SU-DHL-6 (cell line): ENCODE measurements at regions not wholly inside any gene's neighbourhood (a gene's known extent, or its start where the extent isn't known, plus 50 kb on each side); places are given as distances from the start of the nearest gene placed in this dataset.

ENCODE experiments used
- H2AFZ ChIP-seq: fragments of 200-600 bp; sonication (generic); 2 replicates; pipeline ENCODE4 v1.6.1; 2014; ENCODE audit warnings: low read depth, mild to moderate bottlenecking, moderate library complexity, mixed read lengths, antibody characterized with exemption, low read length; ENCODE audit not compliant: severe bottlenecking
- H3F3A ChIP-seq: fragments of 200-600 bp; shearing (Covaris generic); 2 replicates; pipeline ENCODE4 v1.6.0; 2016; ENCODE audit warnings: antibody characterized with exemption, mild to moderate bottlenecking; ENCODE audit not compliant: insufficient read depth
- H3K27ac ChIP-seq: fragments of 200-600 bp; sonication (generic); 2 replicates; pipeline ENCODE4 v1.5.1; 2016; ENCODE audit warnings: low read depth, mild to moderate bottlenecking, low read length, moderate library complexity, mixed read lengths
- H3K27me3 ChIP-seq: fragments of 200-600 bp; sonication (generic), shearing (Covaris generic); 2 replicates; pipeline ENCODE4 v1.6.0; 2014; ENCODE audit warnings: mild to moderate bottlenecking, low read length
- H3K36me3 ChIP-seq: fragments of 200-600 bp; sonication (generic); 2 replicates; pipeline ENCODE4 v1.6.1; 2014; ENCODE audit warnings: mild to moderate bottlenecking, low read length, mixed read lengths
- H3K4me2 ChIP-seq: fragments of 300-600, 200-600 bp; shearing (Covaris generic), sonication (generic); 2 replicates; pipeline ENCODE4 v1.6.0; 2014; ENCODE audit warnings: low read length, low read depth, mild to moderate bottlenecking; ENCODE audit not compliant: poor library complexity, severe bottlenecking
- H3K4me3 ChIP-seq: fragments of 200-600 bp; sonication (generic); 2 replicates; pipeline ENCODE4 v1.5.1; 2014; ENCODE audit warnings: antibody characterized with exemption, low read length, mild to moderate bottlenecking, mixed read lengths; ENCODE audit not compliant: insufficient read depth, poor library complexity, severe bottlenecking
- H3K79me2 ChIP-seq: fragments of 200-600 bp; sonication (generic); 2 replicates; pipeline ENCODE4 v1.6.1; 2014; ENCODE audit warnings: mild to moderate bottlenecking, low read length, moderate library complexity; ENCODE audit not compliant: insufficient read depth
- H3K9ac ChIP-seq: fragments of 200-600 bp; sonication (generic); 2 replicates; pipeline ENCODE4 v1.7.0; 2014; ENCODE audit warnings: mild to moderate bottlenecking, low read length
- H3K9me2 ChIP-seq: fragments of 200-600 bp; sonication (generic); replicated peaks from 2 replicates; pipeline ENCODE4 v1.6.1; 2014; ENCODE audit warnings: low read length; ENCODE audit not compliant: insufficient read depth
- H3K9me3 ChIP-seq: fragments of 200-600 bp; sonication (generic); 2 replicates; pipeline ENCODE4 v1.6.1; 2014; ENCODE audit warnings: low read length, mixed read lengths; ENCODE audit not compliant: insufficient read depth
- H4K20me1 ChIP-seq: fragments of 200-600 bp; sonication (generic); 2 replicates; pipeline ENCODE4 v1.6.1; 2014; ENCODE audit warnings: low read depth, mild to moderate bottlenecking, antibody characterized with exemption, low read length, moderate library complexity, mixed read lengths
- CTCF ChIP-seq: fragments of 200-600 bp; sonication (generic); IDR thresholded peaks from one replicate; pipeline ENCODE4 v1.5.1; 2017; ENCODE audit warnings: antibody characterized with exemption, mild to moderate bottlenecking, low read length, moderate library complexity; ENCODE audit not compliant: insufficient read depth, poor library complexity, severe bottlenecking
- EZH2phosphoT487 ChIP-seq: fragments of 200-600 bp; sonication (generic), shearing (Covaris generic); conservative IDR thresholded peaks from 2 replicates; pipeline ENCODE4 v1.6.1; 2018; ENCODE audit warnings: mild to moderate bottlenecking, antibody characterized with exemption, low read length, moderate library complexity, mixed read lengths

- Histone ChIP-seq H2AFZ (no peak overlapping the region), H3K79me2 (no peaks in the 10 kb centered on the region), H3K9ac (no peak overlapping the region), H3K4me2 (no peak overlapping the region), H3F3A (no peaks in the 10 kb centered on the region), H3K9me3 (no peaks in the 10 kb centered on the region), H3K27ac (no peak overlapping the region), H3K36me3 (no peaks in the 10 kb centered on the region), H3K4me3 (no peak overlapping the region), H3K27me3 (no peaks in the 10 kb centered on the region), H4K20me1 (no peaks in the 10 kb centered on the region), H3K9me2 (no peaks in the 10 kb centered on the region)
- TF ChIP-seq EZH2phosphoT487 (no peak), CTCF (no peak)
Observed at GRCh38 chr2:235230821-235231601, 262.8 kb upstream of the AGAP1 start.

- H3K27me3 ChIP-seq: no peaks in the 10 kb centered on the region
- H3K27ac ChIP-seq: no peak overlapping the region
- H4K20me1 ChIP-seq: no peaks in the 10 kb centered on the region
- H3K9me3 ChIP-seq: no peaks in the 10 kb centered on the region
- TF ChIP-seq CTCF (no peak), EZH2phosphoT487 (no peak)
- no peaks in the 10 kb centered on the region for H3K9me2 ChIP-seq
- H3F3A ChIP-seq: no peaks in the 10 kb centered on the region
- no peak overlapping the region for H3K4me2 ChIP-seq
- no peak overlapping the region for H2AFZ ChIP-seq
- no peak overlapping the region for H3K4me3 ChIP-seq
- H3K9ac ChIP-seq: no peak overlapping the region
- H3K79me2 ChIP-seq: no peaks in the 10 kb centered on the region
- no peaks in the 10 kb centered on the region for H3K36me3 ChIP-seq
Observed at GRCh38 chr2:235232449-235233433, 261.1 kb upstream of the AGAP1 start.

- Histone ChIP-seq H3F3A (no peaks in the 10 kb centered on the region), H4K20me1 (no peaks in the 10 kb centered on the region), H3K9ac (no peak overlapping the region), H3K9me3 (no peaks in the 10 kb centered on the region), H3K27me3 (no peaks in the 10 kb centered on the region), H3K4me2 (no peak overlapping the region), H3K9me2 (no peaks in the 10 kb centered on the region), H3K36me3 (no peaks in the 10 kb centered on the region), H3K4me3 (no peak overlapping the region), H3K79me2 (no peaks in the 10 kb centered on the region), H2AFZ (no peak overlapping the region), H3K27ac (no peak overlapping the region)
- TF ChIP-seq CTCF: no peak
- TF ChIP-seq EZH2phosphoT487: no peak
Observed at GRCh38 chr2:235234736-235235135, 259.1 kb upstream of the AGAP1 start.
